ENCODE measurements at regions not wholly inside any gene's neighbourhood (a gene's known extent, or its start where the extent isn't known, plus 50 kb on each side); places are given as distances from the start of the nearest gene placed in this dataset.

DNA sequence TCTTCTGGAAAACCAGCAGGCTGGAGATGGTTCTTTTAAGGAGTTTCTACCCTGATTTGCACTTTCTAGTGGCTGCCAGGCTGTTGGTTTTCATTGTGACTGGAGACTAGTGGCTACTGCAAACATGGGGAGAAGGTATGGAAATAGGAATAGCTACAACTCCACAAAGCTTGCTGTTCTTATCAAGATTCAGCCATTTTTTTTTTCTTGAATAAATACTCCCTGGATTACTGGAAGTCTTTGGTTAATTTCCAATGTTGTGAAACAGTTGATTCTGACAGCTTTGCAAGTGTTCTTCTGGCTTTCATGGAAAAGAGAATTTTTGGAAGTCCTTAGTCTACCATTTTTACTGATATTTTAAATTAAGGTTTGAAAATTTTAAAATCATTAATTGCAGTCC, 277.7 kb downstream of the HS3ST3A1 start:
- ATAC-seq = no peak
- H3K4me2 ChIP-seq (ENCODE audit: low read length) = no peak overlapping the region
- POLR2A ChIA-PET (ENCODE audit: unreplicated experiment) = no interaction called here
- CTCF ChIA-PET = no interaction called here
- H3K27me3 ChIP-seq (ENCODE audit: low read length) = peaks cover 38% of the 10 kb centered on the region
- H2AFZ ChIP-seq (ENCODE audit: low read length) = no peak overlapping the region
- no peaks in the 10 kb centered on the region; the same call in 1 of the 2 replicates for H3K9me2 ChIP-seq (replicated peaks; ENCODE audit: low read length)
- no peak overlapping the region for H3K27ac ChIP-seq (ENCODE audit: low read length)
- H3K9me3 ChIP-seq (ENCODE audit: low read length) = no peaks in the 10 kb centered on the region
- no TSS peak for BruUV-seq (replicated peaks)
- no peak overlapping the region for H3K4me3 ChIP-seq (ENCODE audit: low read length)
- no peaks in the 10 kb centered on the region for H3K79me2 ChIP-seq (ENCODE audit: low read length)
- H3K4me1 ChIP-seq (ENCODE audit: insufficient read depth, low read length) = no peaks in the 10 kb centered on the region
- intact Hi-C loops (cut with micrococcal nuclease) = no loop called here
- H3F3A ChIP-seq (ENCODE audit: low read length, unreplicated experiment) = no peaks in the 10 kb centered on the region
- no peak overlapping the region for H3K9ac ChIP-seq (ENCODE audit: low read length)
- DNase-seq = no peak
- no peaks in the 10 kb centered on the region for H3K36me3 ChIP-seq (ENCODE audit: low read depth, low read length)
- TF ChIP-seq EZH2 (IDR thresholded peaks at IDR 0.05; ENCODE audit: low read length, unreplicated experiment) (no peak), EZH2phosphoT487 (IDR thresholded peaks at IDR 0.05; ENCODE audit: borderline replicate concordance, low read length) (no peak)
- TF ChIP-seq, protein P1, sequence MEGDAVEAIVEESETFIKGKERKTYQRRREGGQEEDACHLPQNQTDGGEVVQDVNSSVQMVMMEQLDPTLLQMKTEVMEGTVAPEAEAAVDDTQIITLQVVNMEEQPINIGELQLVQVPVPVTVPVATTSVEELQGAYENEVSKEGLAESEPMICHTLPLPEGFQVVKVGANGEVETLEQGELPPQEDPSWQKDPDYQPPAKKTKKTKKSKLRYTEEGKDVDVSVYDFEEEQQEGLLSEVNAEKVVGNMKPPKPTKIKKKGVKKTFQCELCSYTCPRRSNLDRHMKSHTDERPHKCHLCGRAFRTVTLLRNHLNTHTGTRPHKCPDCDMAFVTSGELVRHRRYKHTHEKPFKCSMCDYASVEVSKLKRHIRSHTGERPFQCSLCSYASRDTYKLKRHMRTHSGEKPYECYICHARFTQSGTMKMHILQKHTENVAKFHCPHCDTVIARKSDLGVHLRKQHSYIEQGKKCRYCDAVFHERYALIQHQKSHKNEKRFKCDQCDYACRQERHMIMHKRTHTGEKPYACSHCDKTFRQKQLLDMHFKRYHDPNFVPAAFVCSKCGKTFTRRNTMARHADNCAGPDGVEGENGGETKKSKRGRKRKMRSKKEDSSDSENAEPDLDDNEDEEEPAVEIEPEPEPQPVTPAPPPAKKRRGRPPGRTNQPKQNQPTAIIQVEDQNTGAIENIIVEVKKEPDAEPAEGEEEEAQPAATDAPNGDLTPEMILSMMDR (conservative IDR thresholded peaks at IDR 0.05; ENCODE audit: low read depth, low read length) = no peak
- no peaks in the 10 kb centered on the region for H4K20me1 ChIP-seq (ENCODE audit: low read length)

DNA sequence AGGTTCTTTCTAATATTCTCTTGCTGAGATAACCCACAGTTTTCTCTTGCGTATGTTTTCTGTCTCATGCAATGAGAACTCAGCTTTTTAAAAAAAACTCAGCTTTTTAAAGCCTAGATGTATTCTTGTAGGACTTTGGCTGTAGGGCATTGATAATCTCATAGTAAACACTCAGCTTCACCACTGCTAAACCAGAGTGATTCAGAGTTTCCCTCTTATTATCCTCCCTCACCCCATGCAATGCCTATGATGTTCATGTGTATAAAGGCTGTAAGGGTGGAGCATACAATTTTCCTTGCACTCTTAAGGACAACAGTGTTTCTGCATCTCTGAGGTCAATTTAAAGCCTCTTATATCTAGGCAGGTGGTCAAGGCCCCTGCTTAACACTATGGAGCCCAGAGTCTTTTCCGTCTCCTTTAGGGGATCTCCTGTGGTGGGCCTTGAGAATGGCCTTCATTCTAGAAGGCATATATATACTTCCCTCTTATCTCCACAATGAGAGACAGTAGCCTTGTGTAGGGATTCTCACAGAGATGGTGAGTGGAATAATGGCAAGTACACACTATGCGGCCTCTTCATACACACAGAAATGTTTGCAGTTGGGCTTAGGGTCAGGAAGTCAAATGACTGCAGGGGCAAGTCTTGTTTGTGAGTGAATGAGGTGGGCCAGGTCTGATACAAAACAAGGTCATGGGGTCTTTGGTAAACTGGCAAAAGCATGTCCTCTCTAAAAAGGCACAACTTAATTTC, 279.6 kb downstream of the HS3ST3A1 start:
- no peaks in the 10 kb centered on the region for H3K79me2 ChIP-seq (ENCODE audit: low read length)
- H3K36me3 ChIP-seq (ENCODE audit: low read depth, low read length) = no peaks in the 10 kb centered on the region
- DNase-seq (no peak), ATAC-seq (no peak)
- CTCF ChIA-PET = no interaction called here
- H3K4me1 ChIP-seq (ENCODE audit: insufficient read depth, low read length) = no peaks in the 10 kb centered on the region
- peaks cover 33% of the 10 kb centered on the region for H3K27me3 ChIP-seq (ENCODE audit: low read length)
- H3K9me3 ChIP-seq (ENCODE audit: low read length) = no peaks in the 10 kb centered on the region
- H3K9ac ChIP-seq (ENCODE audit: low read length) = no peak overlapping the region
- H3F3A ChIP-seq (ENCODE audit: low read length, unreplicated experiment) = no peaks in the 10 kb centered on the region
- H2AFZ ChIP-seq (ENCODE audit: low read length) = no peak overlapping the region
- no peak overlapping the region for H3K27ac ChIP-seq (ENCODE audit: low read length)
- H3K9me2 ChIP-seq (replicated peaks; ENCODE audit: low read length) = no peaks in the 10 kb centered on the region; the same call in 1 of the 2 replicates
- no peak overlapping the region for H3K4me2 ChIP-seq (ENCODE audit: low read length)
- H3K4me3 ChIP-seq (ENCODE audit: low read length) = no peak overlapping the region
- TF ChIP-seq, protein P1 (conservative IDR thresholded peaks at IDR 0.05; ENCODE audit: low read depth, low read length) = no peak
- TF ChIP-seq EZH2 (IDR thresholded peaks at IDR 0.05; ENCODE audit: low read length, unreplicated experiment) (no peak), EZH2phosphoT487 (IDR thresholded peaks at IDR 0.05; ENCODE audit: borderline replicate concordance, low read length) (no peak)
- BruUV-seq (replicated peaks) = no TSS peak
- H4K20me1 ChIP-seq (ENCODE audit: low read length) = no peaks in the 10 kb centered on the region
- intact Hi-C loops (cut with micrococcal nuclease) = no loop called here
- POLR2A ChIA-PET (ENCODE audit: unreplicated experiment) = no interaction called here

DNA sequence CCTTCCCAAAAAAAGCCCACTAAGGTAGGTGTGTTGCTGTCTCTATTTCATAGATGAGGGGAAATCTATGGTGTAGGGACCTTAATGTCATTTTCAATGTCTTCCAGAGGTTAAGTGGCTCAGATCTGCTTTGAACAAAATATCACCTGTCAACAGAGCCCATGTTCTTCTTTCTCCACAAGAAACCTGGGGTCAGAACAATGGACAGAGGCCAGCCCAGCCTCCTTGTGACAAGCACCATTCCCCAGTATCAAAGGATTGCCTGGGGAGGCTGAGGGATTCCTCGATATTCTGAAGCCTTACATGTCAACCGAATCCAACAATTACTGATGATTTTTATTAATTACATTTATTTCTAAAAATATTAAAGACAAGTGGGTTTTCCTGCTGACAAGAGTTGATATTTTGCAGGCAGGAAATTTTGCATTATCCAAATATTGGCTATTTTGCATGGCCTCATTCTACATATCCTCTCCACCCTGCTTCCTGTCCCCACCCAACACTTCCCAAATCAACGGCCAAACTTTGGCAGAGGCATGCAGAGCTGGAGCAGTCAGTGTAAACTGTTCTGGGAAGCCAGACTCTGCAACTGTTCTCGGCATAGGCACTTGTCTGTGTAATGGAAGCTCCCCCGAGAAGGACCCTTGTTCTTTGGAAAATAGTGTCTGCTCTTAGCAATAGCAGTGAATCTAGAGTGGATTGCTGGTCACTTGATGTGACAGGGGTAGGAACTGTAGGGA, 281.5 kb downstream of the HS3ST3A1 start:
- no peaks in the 10 kb centered on the region for H3K9me3 ChIP-seq (ENCODE audit: low read length)
- no peaks in the 10 kb centered on the region; the same call in 1 of the 2 replicates for H3K9me2 ChIP-seq (replicated peaks; ENCODE audit: low read length)
- POLR2A ChIA-PET (ENCODE audit: unreplicated experiment) = no interaction called here
- no peaks in the 10 kb centered on the region for H3K36me3 ChIP-seq (ENCODE audit: low read depth, low read length)
- CTCF ChIA-PET = no interaction called here
- H3K79me2 ChIP-seq (ENCODE audit: low read length) = no peaks in the 10 kb centered on the region
- peaks cover 44% of the 10 kb centered on the region for H3K27me3 ChIP-seq (ENCODE audit: low read length)
- no peak overlapping the region for H3K9ac ChIP-seq (ENCODE audit: low read length)
- TF ChIP-seq, protein P1 (conservative IDR thresholded peaks at IDR 0.05; ENCODE audit: low read depth, low read length) = no peak
- no peak for TF ChIP-seq EZH2 (IDR thresholded peaks at IDR 0.05; ENCODE audit: low read length, unreplicated experiment)
- TF ChIP-seq EZH2phosphoT487 (IDR thresholded peaks at IDR 0.05; ENCODE audit: borderline replicate concordance, low read length) = no peak
- DNase-seq = no peak
- H2AFZ ChIP-seq (ENCODE audit: low read length) = no peak overlapping the region
- no TSS peak for BruUV-seq (replicated peaks)
- no peaks in the 10 kb centered on the region for H3K4me1 ChIP-seq (ENCODE audit: insufficient read depth, low read length)
- H3K27ac ChIP-seq (ENCODE audit: low read length) = no peak overlapping the region
- no peak for ATAC-seq
- no peaks in the 10 kb centered on the region for H4K20me1 ChIP-seq (ENCODE audit: low read length)
- H3K4me3 ChIP-seq (ENCODE audit: low read length) = no peak overlapping the region
- no peaks in the 10 kb centered on the region for H3F3A ChIP-seq (ENCODE audit: low read length, unreplicated experiment)
- intact Hi-C loops (cut with micrococcal nuclease) = no loop called here
- no peak overlapping the region for H3K4me2 ChIP-seq (ENCODE audit: low read length)
